ENCODE measurements at regions not wholly inside any gene's neighbourhood (a gene's known extent, or its start where the extent isn't known, plus 50 kb on each side); places are given as distances from the start of the nearest gene placed in this dataset.

DNA sequence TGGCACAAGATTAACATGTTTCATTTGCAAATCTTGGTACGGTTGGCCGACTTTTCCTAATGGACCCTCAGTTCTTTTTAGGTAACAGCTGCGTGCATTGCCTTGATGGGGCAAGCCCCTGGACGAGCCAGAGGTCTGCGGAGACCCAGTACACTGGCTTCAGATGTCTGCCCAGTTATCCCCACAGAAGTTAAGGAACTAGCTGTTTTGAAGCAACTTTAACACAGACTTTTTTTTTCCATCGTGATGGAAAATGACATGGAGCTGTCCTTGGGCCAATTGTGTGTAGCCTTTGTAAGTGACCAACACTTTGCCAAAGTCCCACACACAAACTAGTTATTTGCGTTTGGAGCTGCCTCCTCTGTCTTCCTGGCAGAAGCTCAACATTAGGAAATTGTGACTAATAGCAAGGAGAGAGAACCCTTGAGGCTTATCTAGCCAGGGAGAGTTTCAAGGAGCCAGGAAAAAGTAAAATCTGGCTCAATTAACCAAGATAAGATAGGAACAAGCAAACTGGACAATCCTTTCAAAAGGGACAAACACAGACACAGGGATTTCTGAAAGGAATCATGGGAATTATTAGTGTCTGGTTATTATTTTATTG, 99.6 kb upstream of the BMPER start:
- TF ChIP-seq, protein P1, sequence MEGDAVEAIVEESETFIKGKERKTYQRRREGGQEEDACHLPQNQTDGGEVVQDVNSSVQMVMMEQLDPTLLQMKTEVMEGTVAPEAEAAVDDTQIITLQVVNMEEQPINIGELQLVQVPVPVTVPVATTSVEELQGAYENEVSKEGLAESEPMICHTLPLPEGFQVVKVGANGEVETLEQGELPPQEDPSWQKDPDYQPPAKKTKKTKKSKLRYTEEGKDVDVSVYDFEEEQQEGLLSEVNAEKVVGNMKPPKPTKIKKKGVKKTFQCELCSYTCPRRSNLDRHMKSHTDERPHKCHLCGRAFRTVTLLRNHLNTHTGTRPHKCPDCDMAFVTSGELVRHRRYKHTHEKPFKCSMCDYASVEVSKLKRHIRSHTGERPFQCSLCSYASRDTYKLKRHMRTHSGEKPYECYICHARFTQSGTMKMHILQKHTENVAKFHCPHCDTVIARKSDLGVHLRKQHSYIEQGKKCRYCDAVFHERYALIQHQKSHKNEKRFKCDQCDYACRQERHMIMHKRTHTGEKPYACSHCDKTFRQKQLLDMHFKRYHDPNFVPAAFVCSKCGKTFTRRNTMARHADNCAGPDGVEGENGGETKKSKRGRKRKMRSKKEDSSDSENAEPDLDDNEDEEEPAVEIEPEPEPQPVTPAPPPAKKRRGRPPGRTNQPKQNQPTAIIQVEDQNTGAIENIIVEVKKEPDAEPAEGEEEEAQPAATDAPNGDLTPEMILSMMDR (IDR thresholded peaks at IDR 0.05; ENCODE audit: poor library complexity) = no peak
- no peak for TF ChIP-seq EZH2 (IDR thresholded peaks at IDR 0.05; ENCODE audit: borderline replicate concordance)
